Muscle layer of colon (tissue), 2 donors: ENCODE measurements at regions not wholly inside any gene's neighbourhood (a gene's known extent, or its start where the extent isn't known, plus 50 kb on each side); places are given as distances from the start of the nearest gene placed in this dataset.

Experiments
- H3K27ac ChIP-seq: one replicate; pipeline ENCODE4 v1.7.0; 2013; ENCODE audit warnings: low read depth, mild to moderate bottlenecking, low read length, moderate library complexity
- H3K27me3 ChIP-seq, 2 donors: one replicate each; pipeline ENCODE4 v1.7.0; 2013; ENCODE audit warnings: low read length in 2 of 2, mild to moderate bottlenecking in 2 of 2; ENCODE audit not compliant: insufficient read depth in 2 of 2, control insufficient read depth in 1 of 2
- H3K36me3 ChIP-seq: one replicate; pipeline ENCODE4 v1.7.0; 2013; ENCODE audit warnings: mild to moderate bottlenecking, low read length; ENCODE audit not compliant: insufficient read depth
- H3K4me1 ChIP-seq: one replicate; pipeline ENCODE4 v1.7.0; 2013; ENCODE audit warnings: mild to moderate bottlenecking, low read length; ENCODE audit not compliant: insufficient read depth
- H3K4me3 ChIP-seq, 2 donors: one replicate each; pipeline ENCODE4 v1.7.0; 2013; ENCODE audit warnings: low read length in 2 of 2, low read depth in 1 of 2, mild to moderate bottlenecking in 1 of 2, moderate library complexity in 1 of 2
- H3K9ac ChIP-seq: one replicate; pipeline ENCODE4 v1.7.0; 2013; ENCODE audit warnings: low read length
- H3K9me3 ChIP-seq: one replicate; pipeline ENCODE4 v1.7.0; 2013; ENCODE audit warnings: mild to moderate bottlenecking, low read length
- donor health status: abdominal sarcoma.
- donor health status: Adenocarcinoma of cecum.

DNA sequence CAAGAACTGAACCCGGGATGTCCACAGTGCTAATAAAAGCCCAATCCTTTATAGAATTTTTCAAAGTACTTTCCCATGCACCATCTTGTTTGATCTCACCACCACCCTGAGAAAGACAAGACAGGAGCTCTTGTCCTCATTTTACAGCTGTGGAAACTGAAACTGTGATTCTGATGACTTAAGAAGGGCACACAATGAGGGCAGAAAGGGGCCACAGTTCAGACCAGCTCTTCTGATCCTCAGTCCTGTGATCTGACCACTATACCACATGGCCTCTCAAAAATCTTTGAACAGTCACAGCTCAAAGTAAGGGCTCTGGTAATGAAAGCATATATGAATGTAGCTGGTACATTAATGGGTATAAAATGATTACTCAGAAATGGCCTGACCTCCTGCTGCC is 127.3 kb upstream of the CPEB2 start:
- Histone ChIP-seq H3K9me3 (no peaks in the 10 kb centered on the region), H3K27me3 (no peaks in the 10 kb centered on the region), H3K36me3 (no peaks in the 10 kb centered on the region), H3K27ac (no peak overlapping the region), H3K4me1 (peaks cover 35% of the 10 kb centered on the region), H3K9ac (no peak overlapping the region), H3K4me3 (no peak overlapping the region)

- no peak overlapping the region for H3K9ac ChIP-seq
- H3K4me1 ChIP-seq: peaks cover 21% of the 10 kb centered on the region
- no peak overlapping the region for H3K27ac ChIP-seq
- no peaks in the 10 kb centered on the region for H3K36me3 ChIP-seq
- H3K27me3 ChIP-seq: no peaks in the 10 kb centered on the region
- H3K9me3 ChIP-seq: no peaks in the 10 kb centered on the region
- no peak overlapping the region for H3K4me3 ChIP-seq
These were observed 124.7 kb upstream of the CPEB2 start for GRCh38 chr4:14877246-14878225.

GRCh38 chr4:14878681-14879080 is 123.6 kb upstream of the CPEB2 start:
- no peak overlapping the region for H3K27ac ChIP-seq
- no peak overlapping the region for H3K9ac ChIP-seq
- no peaks in the 10 kb centered on the region for H3K27me3 ChIP-seq

DNA sequence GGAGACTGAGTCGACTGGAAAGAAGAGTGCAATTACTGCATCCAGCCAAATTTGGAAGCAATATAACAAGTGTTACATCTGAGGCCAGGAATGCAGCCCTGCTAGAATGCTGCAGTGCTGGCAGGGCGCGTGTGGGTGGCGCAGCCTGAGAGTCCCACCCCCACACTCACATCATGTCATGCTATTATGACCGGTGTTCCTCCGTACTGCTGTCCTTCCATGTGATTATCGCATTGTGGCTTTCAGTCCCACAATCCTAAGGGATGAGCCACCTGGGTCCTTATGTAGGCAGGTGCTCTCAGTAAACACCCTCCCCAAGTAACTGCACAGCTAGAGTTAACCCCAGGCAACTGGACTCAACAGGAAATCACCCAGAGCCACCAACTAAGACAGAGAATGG is 122.6 kb upstream of the CPEB2 start:
- Histone ChIP-seq H3K27me3 (no peaks in the 10 kb centered on the region), H3K9ac (no peak overlapping the region), H3K36me3 (no peaks in the 10 kb centered on the region), H3K27ac (no peak overlapping the region), H3K4me1 (peaks cover 21% of the 10 kb centered on the region), H3K4me3 (no peak overlapping the region), H3K9me3 (no peaks in the 10 kb centered on the region)

More at GRCh38 chr4:14878681-14879080, 123.6 kb upstream of the CPEB2 start:
- no peaks in the 10 kb centered on the region for H3K36me3 ChIP-seq
- no peaks in the 10 kb centered on the region for H3K9me3 ChIP-seq
- H3K4me1 ChIP-seq: peaks cover 21% of the 10 kb centered on the region
- no peak overlapping the region for H3K4me3 ChIP-seq

GRCh38 chr4:14880805-14881204 is 121.5 kb upstream of the CPEB2 start:
- H3K9me3 ChIP-seq: no peaks in the 10 kb centered on the region
- no peaks in the 10 kb centered on the region for H3K27me3 ChIP-seq
- no peak overlapping the region for H3K4me3 ChIP-seq
- no peaks in the 10 kb centered on the region for H3K36me3 ChIP-seq
- peaks cover 21% of the 10 kb centered on the region for H3K4me1 ChIP-seq
- no peak overlapping the region for H3K27ac ChIP-seq
- H3K9ac ChIP-seq: no peak overlapping the region

GRCh38 chr4:14883166-14883565 is 119.1 kb upstream of the CPEB2 start:
- Histone ChIP-seq H3K9ac (no peak overlapping the region), H3K9me3 (no peaks in the 10 kb centered on the region), H3K4me3 (no peak overlapping the region), H3K27ac (no peak overlapping the region), H3K36me3 (no peaks in the 10 kb centered on the region), H3K27me3 (no peaks in the 10 kb centered on the region), H3K4me1 (peaks cover 12% of the 10 kb centered on the region)

- peaks cover 8% of the 10 kb centered on the region for H3K4me1 ChIP-seq
- no peak overlapping the region for H3K9ac ChIP-seq
- H3K9me3 ChIP-seq: no peaks in the 10 kb centered on the region
- H3K27me3 ChIP-seq: no peaks in the 10 kb centered on the region
- no peaks in the 10 kb centered on the region for H3K36me3 ChIP-seq
- no peak overlapping the region for H3K27ac ChIP-seq
- H3K4me3 ChIP-seq: no peak overlapping the region
These were observed 118.6 kb upstream of the CPEB2 start for GRCh38 chr4:14883661-14884060.

DNA sequence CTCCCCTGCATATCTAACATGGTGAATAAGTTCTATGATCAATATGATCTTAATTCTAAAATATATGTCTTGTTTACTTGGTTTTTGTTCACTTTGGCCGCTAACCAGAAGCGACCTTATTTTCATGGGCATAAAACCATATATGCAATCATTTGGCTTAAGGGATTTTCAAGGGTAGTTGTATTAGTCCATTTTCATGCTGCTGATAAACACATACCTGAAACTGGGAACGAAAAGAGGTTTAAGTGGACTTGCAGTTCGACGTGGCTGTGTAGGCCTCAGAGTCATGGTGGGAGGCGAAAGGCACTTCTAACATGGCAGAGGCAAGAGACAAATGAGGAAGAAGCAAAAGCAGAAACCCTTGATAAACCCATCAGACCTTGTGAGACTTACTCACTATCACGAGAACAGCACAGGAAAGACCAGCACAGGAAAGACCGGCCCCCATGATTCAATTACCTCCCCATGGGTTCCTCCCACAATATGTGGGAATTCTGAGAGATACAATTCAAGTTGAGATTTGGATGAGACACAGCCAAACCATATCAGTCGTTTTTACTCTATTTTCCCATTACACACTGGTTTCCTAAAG is 114.3 kb upstream of the CPEB2 start:
- Histone ChIP-seq H3K36me3 (no peaks in the 10 kb centered on the region), H3K9ac (no peak overlapping the region), H3K9me3 (no peaks in the 10 kb centered on the region), H3K27ac (no peak overlapping the region), H3K27me3 (no peaks in the 10 kb centered on the region), H3K4me3 (no peak overlapping the region), H3K4me1 (no peaks in the 10 kb centered on the region)

DNA sequence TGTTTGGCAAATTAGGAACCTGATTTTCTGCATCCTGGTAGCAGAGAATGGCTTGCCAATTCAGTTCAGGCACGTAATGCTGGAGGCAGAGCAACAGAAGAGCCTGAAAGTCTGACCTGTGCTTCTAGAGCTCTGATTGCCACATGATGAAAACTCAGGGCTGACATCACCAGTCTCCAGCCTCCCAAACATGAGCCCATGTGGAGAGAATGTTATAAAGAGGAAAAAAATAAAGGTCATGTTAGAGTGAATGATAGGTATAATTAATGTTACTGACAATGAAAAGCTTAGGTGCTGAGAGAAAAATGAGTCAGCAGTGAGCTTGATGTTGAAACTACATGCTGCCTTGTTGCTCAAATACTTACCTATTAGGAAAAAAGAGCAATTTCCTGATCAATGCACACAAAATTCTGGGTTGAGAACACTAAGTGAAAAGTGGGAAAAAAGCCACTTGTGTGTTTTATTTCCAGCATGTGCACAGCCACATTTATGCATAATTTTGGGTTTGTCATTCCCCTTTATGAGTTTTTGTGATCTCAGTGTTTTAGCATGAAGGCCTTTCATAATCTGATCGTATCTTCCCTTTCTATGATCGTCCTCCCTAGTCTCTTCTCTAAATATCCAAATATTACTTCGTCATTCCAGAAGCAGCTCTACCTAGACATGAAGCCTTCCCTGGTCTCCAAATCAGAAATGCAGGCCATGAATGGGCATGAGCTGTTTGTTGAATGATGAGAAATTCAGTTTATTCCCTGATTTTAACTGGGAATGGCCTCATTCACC is 113.3 kb upstream of the CPEB2 start:
- H3K9me3 ChIP-seq: no peaks in the 10 kb centered on the region
- H3K4me3 ChIP-seq: no peak overlapping the region
- no peaks in the 10 kb centered on the region for H3K27me3 ChIP-seq
- H3K27ac ChIP-seq: no peak overlapping the region
- H3K9ac ChIP-seq: no peak overlapping the region
- H3K4me1 ChIP-seq: no peaks in the 10 kb centered on the region
- H3K36me3 ChIP-seq: no peaks in the 10 kb centered on the region

- no peak overlapping the region for H3K27ac ChIP-seq
- H3K27me3 ChIP-seq: no peaks in the 10 kb centered on the region
These were observed 109.7 kb upstream of the CPEB2 start for GRCh38 chr4:14892563-14892962.

GRCh38 chr4:14893713-14894112 is 108.6 kb upstream of the CPEB2 start:
- no peaks in the 10 kb centered on the region for H3K4me1 ChIP-seq
- H3K4me3 ChIP-seq: no peak overlapping the region
- no peak overlapping the region for H3K9ac ChIP-seq
- no peaks in the 10 kb centered on the region for H3K36me3 ChIP-seq
- H3K27me3 ChIP-seq: no peaks in the 10 kb centered on the region
- no peak overlapping the region for H3K27ac ChIP-seq
- no peaks in the 10 kb centered on the region for H3K9me3 ChIP-seq

More at GRCh38 chr4:14892563-14892962, 109.7 kb upstream of the CPEB2 start:
- H3K36me3 ChIP-seq: no peaks in the 10 kb centered on the region
- no peak overlapping the region for H3K9ac ChIP-seq
- H3K4me3 ChIP-seq: no peak overlapping the region
- no peaks in the 10 kb centered on the region for H3K9me3 ChIP-seq
- no peaks in the 10 kb centered on the region for H3K4me1 ChIP-seq
